H1 (cell line): ENCODE measurements at regions not wholly inside any gene's neighbourhood (a gene's known extent, or its start where the extent isn't known, plus 50 kb on each side); places are given as distances from the start of the nearest gene placed in this dataset.

ENCODE experiments used
- ASH2L ChIP-seq: fragments of 200-600, 300-600 bp; sonication (generic); IDR thresholded peaks from one replicate; pipeline ENCODE4 v1.7.1; 2017; ENCODE audit warnings: low read length
- CBX5 ChIP-seq: fragments of 300-800, 300-1000 bp; sonication (generic); IDR thresholded peaks from 2 replicates; pipeline ENCODE4 v1.7.1; 2016; ENCODE audit warnings: antibody characterized with exemption, low read length, low read depth
- CHD7 ChIP-seq: fragments of 300-600 bp; sonication (generic); IDR thresholded peaks from 2 replicates; pipeline ENCODE4 v1.7.1; 2012; ENCODE audit warnings: low read length, moderate library complexity, mild to moderate bottlenecking, inconsistent platforms; ENCODE audit not compliant: insufficient replicate concordance
- FOSL1 ChIP-seq: IDR thresholded peaks from 2 replicates; pipeline ENCODE4 v1.6.1; 2011; ENCODE audit warnings: mild to moderate bottlenecking, low read depth, low read length, moderate library complexity; ENCODE audit not compliant: insufficient read depth
- MAFK ChIP-seq: IDR thresholded peaks from 2 replicates; pipeline ENCODE4 v1.6.1; 2012; ENCODE audit warnings: low read depth, mild to moderate bottlenecking, improper control_type of control experiment, low read length
- NANOG ChIP-seq: IDR thresholded peaks from 2 replicates; pipeline ENCODE4 v1.6.1; 2011; ENCODE audit warnings: low read length, low read depth, mild to moderate bottlenecking, inconsistent platforms; ENCODE audit not compliant: insufficient read depth, poor library complexity, severe bottlenecking
- POLR2AphosphoS5 ChIP-seq: IDR thresholded peaks from 2 replicates; pipeline ENCODE4 v1.6.1; 2011; ENCODE audit warnings: low read depth, low read length
- SAP30 ChIP-seq: fragments of 300-600 bp; sonication (generic); IDR thresholded peaks from 2 replicates; pipeline ENCODE4 v1.7.1; 2012; ENCODE audit warnings: low read length, moderate library complexity, mild to moderate bottlenecking, inconsistent platforms; ENCODE audit not compliant: insufficient read depth, insufficient replicate concordance
- SRF ChIP-seq: IDR thresholded peaks from 2 replicates; pipeline ENCODE4 v1.6.1; 2011; ENCODE audit warnings: mild to moderate bottlenecking, low read depth, low read length, moderate library complexity
- TAF7 ChIP-seq: optimal IDR thresholded peaks from 2 replicates; pipeline ENCODE3; 2011; ENCODE audit warnings: low read depth, mild to moderate bottlenecking, inconsistent platforms, low read length, moderate library complexity, borderline replicate concordance
- ZNF274 ChIP-seq: IDR thresholded peaks from 2 replicates; pipeline ENCODE4 v1.7.0; 2012; ENCODE audit warnings: low read length, borderline replicate concordance; ENCODE audit errors: extremely low read depth

GRCh38 chr3:162072656-162073164, 576.1 kb downstream of the OTOL1 start (continued):
- TF ChIP-seq ASH2L (no peak), CBX5 (no peak), TAF7 (no peak), NANOG (no peak), FOSL1 (no peak), SRF (no peak), SAP30 (no peak), MAFK (no peak), ZNF274 (no peak), CHD7 (no peak), POLR2AphosphoS5 (no peak)
- TF ChIP-seq, all 59 proteins: peak for 0
